Left lung (tissue), 4 donors: ENCODE measurements at regions not wholly inside any gene's neighbourhood (a gene's known extent, or its start where the extent isn't known, plus 50 kb on each side); places are given as distances from the start of the nearest gene placed in this dataset.

Source experiments
- ATAC-seq: fragments of 200-7000 bp; cut with Tn5 transposase; one replicate; pipeline ENCODE4 v1.9.1; 2020; ENCODE audit warnings: moderate library complexity
- DNase-seq, 4 donors: peaks; one replicate each; pipeline ENCODE4 v3.0.0-alpha.2; 2013 to 2020
- H3K27ac ChIP-seq, 2 donors: fragments of 200-600 bp; sonication (generic) in 1 of 2; one replicate each; pipeline versions ENCODE4 v1.5.0 to v1.8.0; 2020 to 2021
- H3K27me3 ChIP-seq, 2 donors: fragments of 200-600 bp; sonication (generic) in 1 of 2; one replicate each; pipeline versions ENCODE4 v1.5.0 to v1.8.0; 2020 to 2021
- H3K36me3 ChIP-seq, 2 donors: fragments of 200-600 bp; sonication (generic) in 1 of 2; one replicate each; pipeline versions ENCODE4 v1.5.0 to v1.8.0; 2020 to 2021
- H3K4me1 ChIP-seq, 2 donors: fragments of 200-600 bp; one replicate each; pipeline ENCODE4 v1.8.0; 2021
- H3K4me3 ChIP-seq, 2 donors: fragments of 200-600 bp; sonication (generic) in 1 of 2; one replicate each; pipeline versions ENCODE4 v1.5.0 to v1.8.0; 2020 to 2021; ENCODE audit warnings: mild to moderate bottlenecking in 1 of 2
- H3K9me3 ChIP-seq, 2 donors: fragments of 200-600 bp; sonication (generic) in 1 of 2; one replicate each; pipeline versions ENCODE4 v1.5.0 to v1.8.0; 2020 to 2021
- CTCF ChIP-seq, 2 donors: fragments of 200-600 bp; sonication (generic) in 1 of 2; IDR thresholded peaks; one replicate each; pipeline versions ENCODE4 v1.5.0 to v1.8.0; 2021; ENCODE audit warnings: antibody characterized with exemption in 2 of 2
- intact Hi-C, 2 donors: fragments of 100-400 bp; cut with DNase I; formaldehyde crosslinking; loops; one replicate each; pipeline versions ENCODE4 v1.11.2 to v1.14.2; 2022
- donor health status: DM: no; HTN: yes; CAD: no.
- donor health status: DM: no; HTN: no; CAD: no.

- no peaks in the 10 kb centered on the region for H3K36me3 ChIP-seq
- ATAC-seq = no peak
- DNase-seq = no peak
- no peaks in the 10 kb centered on the region for H3K4me1 ChIP-seq
- no peak for TF ChIP-seq CTCF (IDR thresholded peaks at IDR 0.05)
- H3K27ac ChIP-seq = no peak overlapping the region
- H3K9me3 ChIP-seq = peaks cover 0 to 3% of the 10 kb centered on the region in 2 donors
- no peak overlapping the region for H3K4me3 ChIP-seq
- H3K27me3 ChIP-seq = no peaks in the 10 kb centered on the region
- intact Hi-C loops = no loop called here
Measured at GRCh38 chr7:145289384-145289783, 453.5 kb upstream of the TPK1 start.

GRCh38 chr7:145276118-145276517 is 440.3 kb upstream of the TPK1 start:
- no peak overlapping the region for H3K4me3 ChIP-seq
- ATAC-seq (no peak), DNase-seq (no peak)
- H3K36me3 ChIP-seq = no peaks in the 10 kb centered on the region
- H3K9me3 ChIP-seq = peaks cover 0 to 37% of the 10 kb centered on the region in 2 donors
- TF ChIP-seq CTCF (IDR thresholded peaks at IDR 0.05) = no peak
- H3K4me1 ChIP-seq = no peaks in the 10 kb centered on the region
- no peaks in the 10 kb centered on the region for H3K27me3 ChIP-seq
- intact Hi-C loops = no loop called here
- no peak overlapping the region for H3K27ac ChIP-seq

- H3K4me1 ChIP-seq = no peaks in the 10 kb centered on the region
- intact Hi-C loops = no loop called here
- H3K9me3 ChIP-seq = peaks cover 0 to 19% of the 10 kb centered on the region in 2 donors
- peak in 1 of 4 donors; percentile 24 for DNase-seq
- no peak for ATAC-seq
- no peaks in the 10 kb centered on the region for H3K27me3 ChIP-seq
- H3K4me3 ChIP-seq = no peak overlapping the region
- no peak overlapping the region for H3K27ac ChIP-seq
- no peaks in the 10 kb centered on the region for H3K36me3 ChIP-seq
- TF ChIP-seq CTCF (IDR thresholded peaks at IDR 0.05) = no peak
Measured at GRCh38 chr7:145269418-145270161, 433.7 kb upstream of the TPK1 start.

GRCh38 chr7:145265180-145265579 is 429.3 kb upstream of the TPK1 start:
- TF ChIP-seq CTCF (IDR thresholded peaks at IDR 0.05) = no peak
- ATAC-seq (no peak), DNase-seq (no peak)
- H3K36me3 ChIP-seq = no peaks in the 10 kb centered on the region
- no peak overlapping the region for H3K27ac ChIP-seq
- H3K4me3 ChIP-seq = no peak overlapping the region
- intact Hi-C loops = no loop called here
- peaks cover 0 to 6% of the 10 kb centered on the region in 2 donors for H3K9me3 ChIP-seq
- H3K27me3 ChIP-seq = no peaks in the 10 kb centered on the region
- H3K4me1 ChIP-seq = no peaks in the 10 kb centered on the region

GRCh38 chr7:145263886-145264285 is 428.0 kb upstream of the TPK1 start:
- H3K27me3 ChIP-seq = no peaks in the 10 kb centered on the region
- H3K27ac ChIP-seq = no peak overlapping the region
- no peak overlapping the region for H3K4me3 ChIP-seq
- no peak for TF ChIP-seq CTCF (IDR thresholded peaks at IDR 0.05)
- H3K36me3 ChIP-seq = no peaks in the 10 kb centered on the region
- H3K9me3 ChIP-seq = no peaks in the 10 kb centered on the region
- ATAC-seq = no peak
- intact Hi-C loops = no loop called here
- H3K4me1 ChIP-seq = no peaks in the 10 kb centered on the region
- no peak for DNase-seq
